GM18517 (cell line): ENCODE measurements at regions not wholly inside any gene's neighbourhood (a gene's known extent, or its start where the extent isn't known, plus 50 kb on each side); places are given as distances from the start of the nearest gene placed in this dataset.

ENCODE experiments used
- ATAC-seq: cut with Tn5 transposase; IDR thresholded peaks from one replicate; pipeline ENCODE4 v1.9.1; 2021; ENCODE audit warnings: mild to moderate bottlenecking, moderate library complexity; ENCODE audit not compliant: unreplicated experiment

- no peak for ATAC-seq
These were observed 79.4 kb upstream of the IFNE start for GRCh38 chr9:21561502-21561901.

GRCh38 chr9:21564175-21564574, 82.1 kb upstream of the IFNE start:
- no peak for ATAC-seq

- ATAC-seq = no peak
These were observed 83.0 kb upstream of the IFNE start for GRCh38 chr9:21565155-21565554.

- no peak for ATAC-seq
These were observed 85.8 kb upstream of the IFNE start for GRCh38 chr9:21567926-21568325.

GRCh38 chr9:21568484-21568883, 86.4 kb upstream of the IFNE start:
- no peak for ATAC-seq

GRCh38 chr9:21569721-21570120, 87.6 kb upstream of the IFNE start:
- ATAC-seq = no peak

GRCh38 chr9:21570643-21571275, 88.6 kb upstream of the IFNE start:
- ATAC-seq = no peak

GRCh38 chr9:21574261-21574660, 92.1 kb upstream of the IFNE start:
- ATAC-seq = no peak

- no peak for ATAC-seq
These were observed 94.4 kb upstream of the IFNE start for GRCh38 chr9:21576331-21577189.

- ATAC-seq = no peak
These were observed 97.1 kb upstream of the IFNE start for GRCh38 chr9:21579247-21579671.

GRCh38 chr9:21579743-21580142, 97.6 kb upstream of the IFNE start:
- ATAC-seq = no peak

- ATAC-seq = no peak
These were observed 98.7 kb upstream of the IFNE start for GRCh38 chr9:21580636-21581378.

- no peak for ATAC-seq
These were observed 101.7 kb upstream of the IFNE start for GRCh38 chr9:21583628-21584377.

GRCh38 chr9:21584890-21585289, 102.8 kb upstream of the IFNE start:
- ATAC-seq = no peak

GRCh38 chr9:21585756-21586752, 103.9 kb upstream of the IFNE start:
- no peak for ATAC-seq

GRCh38 chr9:21589344-21590056, 107.4 kb upstream of the IFNE start:
- no peak for ATAC-seq

- ATAC-seq = no peak
These were observed 108.2 kb upstream of the IFNE start for GRCh38 chr9:21590058-21590996.
